GM10248 (cell line): ENCODE measurements at regions not wholly inside any gene's neighbourhood (a gene's known extent, or its start where the extent isn't known, plus 50 kb on each side); places are given as distances from the start of the nearest gene placed in this dataset.

ENCODE experiments used
- CTCF ChIA-PET: fragments of 300-600 bp; sonication (Branson Sonifier 250); formaldehyde crosslinking; extraction: SDS; loops from one replicate; lab custom pipeline; 2021; ENCODE audit warnings: antibody characterized with exemption; lab: Yijun Ruan, JAX
- POLR2A ChIA-PET: fragments of 350-650 bp; sonication (Branson Sonifier 250); formaldehyde crosslinking; extraction: SDS; loops from one replicate; lab custom pipeline; 2020; ENCODE audit warnings: antibody characterized with exemption; lab: Yijun Ruan, JAX
- DNase-seq: peaks from one replicate; pipeline ENCODE4 v3.0.0; 2012; ENCODE audit errors: extremely low spot score
- CTCF ChIP-seq: IDR thresholded peaks from 2 replicates; pipeline ENCODE4 v1.5.1; 2012; ENCODE audit warnings: mild to moderate bottlenecking, low read depth; ENCODE audit errors: extremely low read depth, missing control alignments, control extremely low read depth

GRCh38 chr12:115261691-115262398 lies 577.9 kb upstream of the TBX3 start:
- no peak for TF ChIP-seq CTCF
- DNase-seq, result no peak
- ChIA-PET CTCF (no interaction called here), POLR2A (no interaction called here)

GRCh38 chr12:115260762-115261675 lies 577.0 kb upstream of the TBX3 start:
- ChIA-PET CTCF (interaction anchor here (0.6 kb wide), 1 partner anchor 53 kb away, joined by 3 read pairs; no protein-coding TSS in a partner anchor), POLR2A (no interaction called here)
- DNase-seq, result no peak
- no peak for TF ChIP-seq CTCF

GRCh38 chr12:115259968-115260747 lies 576.2 kb upstream of the TBX3 start:
- CTCF ChIA-PET, result interaction anchor here (0.6 kb wide), 1 partner anchor 52 kb away, joined by 3 read pairs; no protein-coding TSS in a partner anchor
- POLR2A ChIA-PET, result no interaction called here
- TF ChIP-seq CTCF, result no peak
- no peak for DNase-seq

- ChIA-PET CTCF (no interaction called here), POLR2A (no interaction called here)
- TF ChIP-seq CTCF, result no peak
- DNase-seq, result no peak
Measured at GRCh38 chr12:115257791-115258190, 573.8 kb upstream of the TBX3 start.

GRCh38 chr12:115255962-115256361 lies 572.0 kb upstream of the TBX3 start:
- ChIA-PET CTCF (interaction anchor here (1.0 kb wide), 1 partner anchor 61 kb away, joined by 3 read pairs; no protein-coding TSS in a partner anchor), POLR2A (no interaction called here)
- no peak for TF ChIP-seq CTCF
- no peak for DNase-seq

- no peak for TF ChIP-seq CTCF
- ChIA-PET POLR2A (no interaction called here), CTCF (no interaction called here)
- no peak for DNase-seq
Measured at GRCh38 chr12:115255257-115255656, 571.3 kb upstream of the TBX3 start.
